Hepatocyte (in vitro differentiated cells): ENCODE measurements at regions not wholly inside any gene's neighbourhood (a gene's known extent, or its start where the extent isn't known, plus 50 kb on each side); places are given as distances from the start of the nearest gene placed in this dataset.

Experiments
- CTCF ChIP-seq: fragments of 200-600 bp; sonication (generic); IDR thresholded peaks from 2 replicates; pipeline ENCODE4 v1.5.1; 2016; ENCODE audit warnings: antibody characterized with exemption, mild to moderate bottlenecking; ENCODE audit not compliant: poor library complexity
- EZH2 ChIP-seq: fragments of 200-600 bp; sonication (generic); IDR thresholded peaks from 2 replicates; pipeline ENCODE4 v1.6.1; 2016; ENCODE audit warnings: antibody characterized with exemption, mild to moderate bottlenecking, borderline replicate concordance

- no peak for TF ChIP-seq CTCF
- no peak for TF ChIP-seq EZH2
These were observed 145.0 kb upstream of the GAP43 start for GRCh38 chr3:115478359-115478758.
